Neuron (in vitro differentiated cells): ENCODE measurements at regions not wholly inside any gene's neighbourhood (a gene's known extent, or its start where the extent isn't known, plus 50 kb on each side); places are given as distances from the start of the nearest gene placed in this dataset.

Source experiments
- H2AFZ ChIP-seq: one replicate; pipeline ENCODE4 v1.6.1; 2013; ENCODE audit warnings: low read depth, mild to moderate bottlenecking, inconsistent platforms, low read length, moderate library complexity
- H3K27me3 ChIP-seq: one replicate; pipeline ENCODE4 v1.6.1; 2013; ENCODE audit warnings: low read length; ENCODE audit not compliant: insufficient read depth
- H3K36me3 ChIP-seq: one replicate; pipeline ENCODE4 v1.6.1; 2013; ENCODE audit warnings: low read length; ENCODE audit not compliant: insufficient read depth
- H3K4me1 ChIP-seq: one replicate; pipeline ENCODE4 v1.6.1; 2013; ENCODE audit warnings: low read length; ENCODE audit not compliant: insufficient read depth
- H3K4me3 ChIP-seq: 2 replicates; pipeline ENCODE4 v1.5.1; 2013; ENCODE audit warnings: mild to moderate bottlenecking, low read length, moderate library complexity
- H3K9me3 ChIP-seq: one replicate; pipeline ENCODE4 v1.6.1; 2013; ENCODE audit warnings: low read length

- no peak overlapping the region for H2AFZ ChIP-seq
- no peaks in the 10 kb centered on the region for H3K9me3 ChIP-seq
- H3K27me3 ChIP-seq = no peaks in the 10 kb centered on the region
- H3K4me3 ChIP-seq = no peak overlapping the region
- H3K4me1 ChIP-seq = no peaks in the 10 kb centered on the region
- H3K36me3 ChIP-seq = no peaks in the 10 kb centered on the region
Observed at GRCh38 chr6:133707456-133707855, 181.5 kb upstream of the TCF21 start.

DNA sequence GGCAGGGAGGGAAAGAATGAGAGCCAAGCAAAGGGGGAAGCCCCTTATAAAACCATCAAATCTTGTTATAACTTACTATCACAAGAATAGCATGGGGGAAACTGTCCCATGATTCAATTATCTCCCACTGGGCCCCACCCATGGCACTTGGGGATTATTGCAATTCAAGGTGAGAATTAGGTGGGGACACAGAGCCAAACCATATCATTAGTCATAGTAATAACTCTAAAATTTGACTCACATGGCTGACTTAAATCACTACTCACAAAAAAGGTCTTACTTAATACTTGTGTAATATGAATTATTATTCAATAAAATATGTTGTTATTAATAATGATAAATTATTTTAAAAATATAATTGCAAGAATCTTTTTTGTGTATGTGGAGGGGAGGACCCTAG lies 178.1 kb upstream of the TCF21 start:
- Histone ChIP-seq H2AFZ (no peak overlapping the region), H3K36me3 (no peaks in the 10 kb centered on the region), H3K27me3 (no peaks in the 10 kb centered on the region), H3K9me3 (no peaks in the 10 kb centered on the region), H3K4me3 (no peak overlapping the region), H3K4me1 (no peaks in the 10 kb centered on the region)

GRCh38 chr6:133715270-133715669 lies 173.6 kb upstream of the TCF21 start:
- Histone ChIP-seq H3K9me3 (no peaks in the 10 kb centered on the region), H3K27me3 (no peaks in the 10 kb centered on the region), H2AFZ (no peak overlapping the region), H3K4me3 (no peak overlapping the region), H3K36me3 (no peaks in the 10 kb centered on the region), H3K4me1 (no peaks in the 10 kb centered on the region)

DNA sequence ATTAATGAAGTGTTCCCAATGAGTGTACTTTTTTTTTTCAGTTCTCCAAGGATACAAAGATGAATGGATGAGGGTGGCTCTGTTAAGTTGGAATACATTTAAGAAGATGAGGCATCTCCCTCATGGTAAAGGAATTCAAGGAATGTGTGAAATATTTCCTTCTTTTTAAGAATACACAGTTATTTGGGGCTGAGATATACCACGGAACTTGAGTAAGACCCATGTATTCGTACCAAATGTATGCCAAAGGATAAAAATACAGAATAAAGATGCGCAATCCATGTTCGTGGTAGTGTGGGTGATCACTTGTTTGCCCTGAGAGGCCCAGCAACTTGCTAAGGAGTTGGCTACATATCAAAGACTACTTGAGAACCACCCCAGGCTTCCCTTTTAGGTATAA lies 164.2 kb upstream of the TCF21 start:
- no peaks in the 10 kb centered on the region for H3K36me3 ChIP-seq
- H3K9me3 ChIP-seq = no peaks in the 10 kb centered on the region
- H3K4me1 ChIP-seq = no peaks in the 10 kb centered on the region
- H3K27me3 ChIP-seq = no peaks in the 10 kb centered on the region
- H2AFZ ChIP-seq = no peak overlapping the region
- no peak overlapping the region for H3K4me3 ChIP-seq

GRCh38 chr6:133726188-133726587 lies 162.7 kb upstream of the TCF21 start:
- Histone ChIP-seq H2AFZ (no peak overlapping the region), H3K27me3 (no peaks in the 10 kb centered on the region), H3K4me3 (no peak overlapping the region), H3K4me1 (no peaks in the 10 kb centered on the region), H3K9me3 (no peaks in the 10 kb centered on the region), H3K36me3 (no peaks in the 10 kb centered on the region)

DNA sequence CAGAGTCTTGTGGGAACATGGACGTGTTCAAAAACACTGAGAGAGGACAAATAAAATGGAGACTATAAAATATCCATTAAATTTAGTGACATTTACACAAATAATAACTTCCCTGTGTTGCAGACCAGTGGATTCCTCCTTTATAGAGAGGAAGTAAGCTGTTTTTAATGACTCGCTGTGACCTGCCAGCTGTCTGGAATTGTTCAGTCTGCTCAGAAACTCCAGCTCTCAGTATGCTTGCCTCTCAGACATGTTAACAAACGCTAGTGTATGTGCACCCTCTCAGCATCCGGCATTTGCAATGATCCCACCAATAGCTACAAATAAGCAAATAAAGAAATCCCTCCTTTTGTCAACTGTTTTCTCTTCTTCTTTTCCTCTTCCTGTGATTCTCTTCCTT lies 158.0 kb upstream of the TCF21 start:
- no peaks in the 10 kb centered on the region for H3K9me3 ChIP-seq
- no peaks in the 10 kb centered on the region for H3K4me1 ChIP-seq
- no peaks in the 10 kb centered on the region for H3K27me3 ChIP-seq
- H3K36me3 ChIP-seq = no peaks in the 10 kb centered on the region
- H3K4me3 ChIP-seq = no peak overlapping the region
- H2AFZ ChIP-seq = no peak overlapping the region

GRCh38 chr6:133740218-133740617 lies 148.7 kb upstream of the TCF21 start:
- no peaks in the 10 kb centered on the region for H3K27me3 ChIP-seq
- no peaks in the 10 kb centered on the region for H3K9me3 ChIP-seq
- H3K4me1 ChIP-seq = no peaks in the 10 kb centered on the region
- H3K4me3 ChIP-seq = no peak overlapping the region
- no peaks in the 10 kb centered on the region for H3K36me3 ChIP-seq
- no peak overlapping the region for H2AFZ ChIP-seq

DNA sequence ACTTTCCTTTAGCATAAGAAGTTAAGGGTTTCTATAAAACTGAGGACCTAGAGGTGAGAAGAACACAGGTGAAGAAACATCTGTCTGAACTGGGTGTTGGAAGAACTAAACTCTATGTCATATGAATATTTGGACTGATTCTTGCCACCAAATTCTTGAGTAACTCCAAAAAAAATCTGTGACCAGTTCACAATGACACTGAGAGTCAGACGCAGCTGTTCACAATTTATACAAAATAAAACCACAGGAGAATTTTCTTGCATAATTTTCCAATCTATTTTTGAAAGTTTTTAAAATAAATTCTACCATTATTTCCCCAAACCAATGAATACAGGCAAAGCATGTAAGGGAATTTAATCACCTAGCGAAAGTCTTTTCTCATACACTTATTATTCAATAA lies 148.1 kb upstream of the TCF21 start:
- H3K4me1 ChIP-seq = no peaks in the 10 kb centered on the region
- H3K36me3 ChIP-seq = no peaks in the 10 kb centered on the region
- H3K4me3 ChIP-seq = no peak overlapping the region
- H2AFZ ChIP-seq = no peak overlapping the region
- no peaks in the 10 kb centered on the region for H3K9me3 ChIP-seq
- H3K27me3 ChIP-seq = no peaks in the 10 kb centered on the region

- Histone ChIP-seq H3K9me3 (no peaks in the 10 kb centered on the region), H3K36me3 (no peaks in the 10 kb centered on the region), H3K27me3 (no peaks in the 10 kb centered on the region), H3K4me3 (no peak overlapping the region), H3K4me1 (no peaks in the 10 kb centered on the region), H2AFZ (no peak overlapping the region)
Observed at GRCh38 chr6:133741375-133741861, 147.5 kb upstream of the TCF21 start.

DNA sequence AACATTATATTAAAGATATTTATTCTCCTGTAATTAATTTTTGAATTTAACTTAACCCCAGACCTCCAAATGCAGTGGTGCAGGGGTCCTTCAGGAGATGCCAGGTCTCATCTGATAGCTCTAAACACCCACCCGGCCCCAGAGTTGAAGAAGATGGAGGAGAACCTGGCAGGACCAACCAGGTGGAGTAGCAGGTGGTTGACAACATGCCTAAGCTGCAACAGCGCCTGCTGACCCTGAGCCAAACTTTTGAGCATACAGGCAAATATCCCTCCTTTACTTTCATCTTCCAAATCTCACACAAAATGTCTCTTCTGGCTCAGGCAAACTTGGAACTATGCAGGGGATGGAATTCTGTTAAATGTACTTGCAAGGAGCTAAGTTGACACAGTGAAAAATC lies 145.3 kb upstream of the TCF21 start:
- Histone ChIP-seq H3K4me3 (no peak overlapping the region), H3K4me1 (no peaks in the 10 kb centered on the region), H3K36me3 (no peaks in the 10 kb centered on the region), H2AFZ (no peak overlapping the region), H3K9me3 (no peaks in the 10 kb centered on the region), H3K27me3 (no peaks in the 10 kb centered on the region)

DNA sequence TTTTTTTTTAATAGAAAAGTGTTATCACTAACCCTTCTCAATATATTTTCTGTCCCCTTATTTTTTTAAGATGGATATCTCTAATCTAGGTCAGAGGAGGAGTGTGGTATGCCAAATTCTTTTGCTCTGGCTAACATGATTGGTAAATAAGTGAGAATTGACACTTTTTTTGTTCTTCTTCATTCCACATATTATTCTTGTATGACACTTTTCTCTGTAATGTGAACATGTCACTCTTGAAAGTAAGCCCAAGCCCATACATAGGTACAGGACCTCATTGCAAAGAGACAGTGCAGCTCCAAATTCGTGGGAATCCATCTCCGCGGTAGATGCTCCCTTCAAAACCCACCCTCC lies 142.5 kb upstream of the TCF21 start:
- Histone ChIP-seq H3K27me3 (no peaks in the 10 kb centered on the region), H3K9me3 (no peaks in the 10 kb centered on the region), H2AFZ (no peak overlapping the region), H3K36me3 (no peaks in the 10 kb centered on the region), H3K4me3 (no peak overlapping the region), H3K4me1 (no peaks in the 10 kb centered on the region)

DNA sequence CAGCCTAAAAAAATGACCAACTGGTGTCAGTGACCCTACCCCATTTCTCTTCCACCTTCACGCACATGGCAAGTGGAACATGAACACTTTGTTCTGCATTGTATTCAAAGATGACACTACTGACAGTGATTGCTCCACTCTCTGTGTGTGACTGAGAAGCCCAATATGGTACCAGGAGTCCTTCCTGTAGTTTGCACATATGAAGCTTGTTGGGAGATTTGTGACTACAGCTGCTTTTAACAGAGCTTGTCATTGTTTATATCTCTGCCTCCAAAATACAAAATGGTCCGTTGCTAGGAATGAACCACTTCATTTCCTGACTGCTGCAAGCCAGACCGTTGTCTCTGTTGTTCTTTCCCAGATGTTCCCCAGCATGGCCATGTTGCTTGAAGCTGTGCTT lies 140.3 kb upstream of the TCF21 start:
- Histone ChIP-seq H3K36me3 (no peaks in the 10 kb centered on the region), H3K9me3 (no peaks in the 10 kb centered on the region), H3K4me1 (no peaks in the 10 kb centered on the region), H2AFZ (no peak overlapping the region), H3K4me3 (no peak overlapping the region), H3K27me3 (no peaks in the 10 kb centered on the region)

- no peak overlapping the region for H2AFZ ChIP-seq
- H3K9me3 ChIP-seq = no peaks in the 10 kb centered on the region
- no peak overlapping the region for H3K4me3 ChIP-seq
- no peaks in the 10 kb centered on the region for H3K36me3 ChIP-seq
- H3K4me1 ChIP-seq = no peaks in the 10 kb centered on the region
- no peaks in the 10 kb centered on the region for H3K27me3 ChIP-seq
Observed at GRCh38 chr6:133749427-133749826, 139.5 kb upstream of the TCF21 start.

- Histone ChIP-seq H2AFZ (no peak overlapping the region), H3K27me3 (no peaks in the 10 kb centered on the region), H3K9me3 (no peaks in the 10 kb centered on the region), H3K4me1 (no peaks in the 10 kb centered on the region), H3K4me3 (no peak overlapping the region), H3K36me3 (no peaks in the 10 kb centered on the region)
Observed at GRCh38 chr6:133752129-133752528, 136.8 kb upstream of the TCF21 start.
